ENCODE measurements at regions not wholly inside any gene's neighbourhood (a gene's known extent, or its start where the extent isn't known, plus 50 kb on each side); places are given as distances from the start of the nearest gene placed in this dataset.

GRCh38 chr20:50249447-50250388, 59.1 kb downstream of the CEBPB start:
- Histone ChIP-seq H3K4me1 (replicated peaks; ENCODE audit: insufficient read depth) (peaks cover 100% of the 10 kb centered on the region), H3K4me3 (no peak overlapping the region), H3K27ac (peak overlapping the region; percentile 99), H4K20me1 (ENCODE audit: insufficient read depth) (no peaks in the 10 kb centered on the region), H3K9me3 (ENCODE audit: insufficient read depth, low read depth) (no peaks in the 10 kb centered on the region), H3K79me2 (ENCODE audit: low read depth) (peaks cover 56% of the 10 kb centered on the region), H3K27me3 (ENCODE audit: insufficient read depth, low read depth) (no peaks in the 10 kb centered on the region), H2AFZ (no peak overlapping the region), H3K9me2 (ENCODE audit: insufficient read depth) (no peaks in the 10 kb centered on the region), H3F3A (ENCODE audit: insufficient read depth, low read depth) (peaks cover 91% of the 10 kb centered on the region), H3K4me2 (peak overlapping the region; percentile 76), H3K36me3 (ENCODE audit: low read depth) (no peaks in the 10 kb centered on the region)
- no peak for TF ChIP-seq EZH2 (IDR thresholded peaks at IDR 0.05; ENCODE audit: low read depth)
- TF ChIP-seq, protein P1, sequence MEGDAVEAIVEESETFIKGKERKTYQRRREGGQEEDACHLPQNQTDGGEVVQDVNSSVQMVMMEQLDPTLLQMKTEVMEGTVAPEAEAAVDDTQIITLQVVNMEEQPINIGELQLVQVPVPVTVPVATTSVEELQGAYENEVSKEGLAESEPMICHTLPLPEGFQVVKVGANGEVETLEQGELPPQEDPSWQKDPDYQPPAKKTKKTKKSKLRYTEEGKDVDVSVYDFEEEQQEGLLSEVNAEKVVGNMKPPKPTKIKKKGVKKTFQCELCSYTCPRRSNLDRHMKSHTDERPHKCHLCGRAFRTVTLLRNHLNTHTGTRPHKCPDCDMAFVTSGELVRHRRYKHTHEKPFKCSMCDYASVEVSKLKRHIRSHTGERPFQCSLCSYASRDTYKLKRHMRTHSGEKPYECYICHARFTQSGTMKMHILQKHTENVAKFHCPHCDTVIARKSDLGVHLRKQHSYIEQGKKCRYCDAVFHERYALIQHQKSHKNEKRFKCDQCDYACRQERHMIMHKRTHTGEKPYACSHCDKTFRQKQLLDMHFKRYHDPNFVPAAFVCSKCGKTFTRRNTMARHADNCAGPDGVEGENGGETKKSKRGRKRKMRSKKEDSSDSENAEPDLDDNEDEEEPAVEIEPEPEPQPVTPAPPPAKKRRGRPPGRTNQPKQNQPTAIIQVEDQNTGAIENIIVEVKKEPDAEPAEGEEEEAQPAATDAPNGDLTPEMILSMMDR (conservative IDR thresholded peaks at IDR 0.05) = no peak
- ChIA-PET CTCF (no interaction called here), POLR2A (ENCODE audit: unreplicated experiment) (no interaction called here)
- BruUV-seq (replicated peaks) = no TSS peak
- no peak for DNase-seq
- intact Hi-C loops (cut with micrococcal nuclease; ENCODE audit: unreplicated experiment) = no loop called here

- no peak for DNase-seq
- no peaks in the 10 kb centered on the region for H3K9me3 ChIP-seq (ENCODE audit: insufficient read depth, low read depth)
- no peaks in the 10 kb centered on the region for H3K9me2 ChIP-seq (ENCODE audit: insufficient read depth)
- H3K27me3 ChIP-seq (ENCODE audit: insufficient read depth, low read depth) = no peaks in the 10 kb centered on the region
- H4K20me1 ChIP-seq (ENCODE audit: insufficient read depth) = no peaks in the 10 kb centered on the region
- H3K79me2 ChIP-seq (ENCODE audit: low read depth) = peaks cover 61% of the 10 kb centered on the region
- peak overlapping the region; percentile 99 for H3K27ac ChIP-seq
- TF ChIP-seq, protein P1 (conservative IDR thresholded peaks at IDR 0.05) = no peak
- no peak for TF ChIP-seq EZH2 (IDR thresholded peaks at IDR 0.05; ENCODE audit: low read depth)
- ChIA-PET CTCF (interaction anchor here (0.8 kb wide), 1 partner anchor 30 kb away, joined by 3 read pairs; no protein-coding TSS in a partner anchor), POLR2A (ENCODE audit: unreplicated experiment) (no interaction called here)
- peak overlapping the region; percentile 76 for H3K4me2 ChIP-seq
- no peak overlapping the region for H3K4me3 ChIP-seq
- no TSS peak for BruUV-seq (replicated peaks)
- peaks cover 100% of the 10 kb centered on the region for H3K4me1 ChIP-seq (replicated peaks; ENCODE audit: insufficient read depth)
- H3F3A ChIP-seq (ENCODE audit: insufficient read depth, low read depth) = peaks cover 90% of the 10 kb centered on the region
- intact Hi-C loops (cut with micrococcal nuclease; ENCODE audit: unreplicated experiment) = no loop called here
- no peaks in the 10 kb centered on the region for H3K36me3 ChIP-seq (ENCODE audit: low read depth)
- H2AFZ ChIP-seq = no peak overlapping the region
Measured at GRCh38 chr20:50250679-50251382, 60.2 kb downstream of the CEBPB start.

DNA sequence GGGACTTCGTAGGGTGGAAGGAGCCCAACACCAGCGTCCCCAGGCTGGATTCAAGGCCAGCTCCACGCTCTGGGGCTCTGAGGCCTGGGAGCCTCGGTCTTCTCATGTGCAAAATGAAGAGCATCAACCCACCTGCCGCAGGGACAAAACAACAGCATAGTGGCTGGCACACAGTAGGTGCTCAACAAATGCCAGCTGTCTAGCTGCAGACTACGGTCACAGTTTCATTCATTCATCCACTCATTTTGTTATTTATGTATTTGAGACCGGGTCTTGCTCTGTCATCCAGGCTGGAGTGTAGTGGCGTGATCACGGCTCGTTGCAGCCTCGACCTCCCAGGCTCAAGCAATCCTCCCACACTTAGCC, 60.7 kb downstream of the CEBPB start:
- no peaks in the 10 kb centered on the region for H4K20me1 ChIP-seq (ENCODE audit: insufficient read depth)
- H3K36me3 ChIP-seq (ENCODE audit: low read depth) = no peaks in the 10 kb centered on the region
- H3K27ac ChIP-seq = peak overlapping the region; percentile 99
- H3K4me3 ChIP-seq = peak overlapping the region; percentile 3; the same call in 1 of the 2 replicates
- peaks cover 90% of the 10 kb centered on the region for H3F3A ChIP-seq (ENCODE audit: insufficient read depth, low read depth)
- H3K79me2 ChIP-seq (ENCODE audit: low read depth) = peaks cover 60% of the 10 kb centered on the region
- TSS peak; percentile 48 for BruUV-seq (replicated peaks)
- H3K27me3 ChIP-seq (ENCODE audit: insufficient read depth, low read depth) = no peaks in the 10 kb centered on the region
- POLR2A ChIA-PET (ENCODE audit: unreplicated experiment) = interaction anchor here (0.5 kb wide), 1 partner anchor 164 kb away, joined by 4 read pairs; no protein-coding TSS in a partner anchor
- H3K9me2 ChIP-seq (ENCODE audit: insufficient read depth) = no peaks in the 10 kb centered on the region
- no peak overlapping the region for H2AFZ ChIP-seq
- DNase-seq = no peak
- peak overlapping the region; percentile 70 for H3K4me2 ChIP-seq
- peaks cover 100% of the 10 kb centered on the region for H3K4me1 ChIP-seq (replicated peaks; ENCODE audit: insufficient read depth)
- no peak for TF ChIP-seq EZH2 (IDR thresholded peaks at IDR 0.05; ENCODE audit: low read depth)
- TF ChIP-seq, protein P1 (conservative IDR thresholded peaks at IDR 0.05) = no peak
- no peaks in the 10 kb centered on the region for H3K9me3 ChIP-seq (ENCODE audit: insufficient read depth, low read depth)
- intact Hi-C loops (cut with micrococcal nuclease; ENCODE audit: unreplicated experiment) = no loop called here
- CTCF ChIA-PET = interaction anchor here (0.8 kb wide), 1 partner anchor 30 kb away, joined by 3 read pairs; no protein-coding TSS in a partner anchor

Data from PC-9 (cell line).